Thymus (tissue), 11 donors: ENCODE measurements at regions not wholly inside any gene's neighbourhood (a gene's known extent, or its start where the extent isn't known, plus 50 kb on each side); places are given as distances from the start of the nearest gene placed in this dataset.

Experiments
- DNase-seq, 9 donors: peaks; one replicate each; pipeline ENCODE4 v3.0.0-alpha.2; 2013; ENCODE audit warnings: low spot score in 9 of 9, low read depth in 6 of 9, missing footprints in 1 of 9
- H3K27ac ChIP-seq, 2 donors: one replicate each; pipeline ENCODE4 v1.5.1; 2013; ENCODE audit warnings: control low read depth in 1 of 2, low read depth in 1 of 2, low read length in 1 of 2, mild to moderate bottlenecking in 1 of 2, moderate library complexity in 1 of 2
- H3K27me3 ChIP-seq, 2 donors: one replicate each; pipeline ENCODE4 v1.5.1; 2013; ENCODE audit warnings: low read length in 1 of 2; ENCODE audit not compliant: control insufficient read depth in 2 of 2, insufficient read depth in 1 of 2
- H3K36me3 ChIP-seq, 2 donors: one replicate each; pipeline ENCODE4 v1.5.1; 2013; ENCODE audit warnings: low read length in 1 of 2, mild to moderate bottlenecking in 1 of 2, moderate library complexity in 1 of 2; ENCODE audit not compliant: control insufficient read depth in 2 of 2, insufficient read depth in 2 of 2
- H3K4me1 ChIP-seq, 2 donors: one replicate each; pipeline ENCODE4 v1.5.1; 2013; ENCODE audit warnings: low read length in 2 of 2; ENCODE audit not compliant: control insufficient read depth in 2 of 2, insufficient read depth in 2 of 2
- H3K4me3 ChIP-seq, 2 donors: one replicate each; pipeline ENCODE4 v1.5.1; 2013; ENCODE audit warnings: low read length in 2 of 2, control low read depth in 1 of 2, mild to moderate bottlenecking in 1 of 2
- H3K9me3 ChIP-seq, 2 donors: one replicate each; pipeline ENCODE4 v1.5.1; 2013; ENCODE audit warnings: low read length in 1 of 2, mild to moderate bottlenecking in 1 of 2; ENCODE audit not compliant: control insufficient read depth in 2 of 2, insufficient read depth in 1 of 2
- WGBS: extraction: QIAGEN DNeasy Blood & Tissue Kit; methylation state at CpG from one replicate; pipeline ENCODE4 v1.1.7; 2013; 5-methylcytosine and 5-hydroxymethylcytosine counted together
- donor health status: healthy.

- DNase-seq: no peak
- no peaks in the 10 kb centered on the region for H3K27me3 ChIP-seq
- H3K27ac ChIP-seq: no peak overlapping the region
- no peaks in the 10 kb centered on the region for H3K4me1 ChIP-seq
- no peaks in the 10 kb centered on the region for H3K9me3 ChIP-seq
- H3K4me3 ChIP-seq: no peak overlapping the region
- H3K36me3 ChIP-seq: no peaks in the 10 kb centered on the region
Measured at GRCh38 chr4:105042451-105042850, 104.2 kb upstream of the TET2 start.

- no peak overlapping the region for H3K4me3 ChIP-seq
- no peaks in the 10 kb centered on the region for H3K27me3 ChIP-seq
- H3K36me3 ChIP-seq: no peaks in the 10 kb centered on the region
- no peak overlapping the region for H3K27ac ChIP-seq
- H3K9me3 ChIP-seq: peaks cover 0 to 6% of the 10 kb centered on the region in 2 donors
- 88% methylated on average over 2 of the region's 2 CpGs for WGBS
- no peak for DNase-seq
- H3K4me1 ChIP-seq: no peaks in the 10 kb centered on the region
Measured at GRCh38 chr4:105050896-105051295, 95.8 kb upstream of the TET2 start.

GRCh38 chr4:105057370-105058105 is 89.1 kb upstream of the TET2 start:
- H3K4me1 ChIP-seq: no peaks in the 10 kb centered on the region
- WGBS: 85% methylated on average over 5 of the region's 5 CpGs

GRCh38 chr4:105058177-105058812 is 88.4 kb upstream of the TET2 start:
- H3K36me3 ChIP-seq: no peaks in the 10 kb centered on the region
- no peak overlapping the region for H3K27ac ChIP-seq
- H3K4me3 ChIP-seq: no peak overlapping the region
- H3K27me3 ChIP-seq: no peaks in the 10 kb centered on the region
- 91% methylated on average over 3 of the region's 3 CpGs for WGBS
- no peak for DNase-seq
- no peaks in the 10 kb centered on the region for H3K9me3 ChIP-seq
- H3K4me1 ChIP-seq: no peaks in the 10 kb centered on the region

More at GRCh38 chr4:105057370-105058105, 89.1 kb upstream of the TET2 start:
- Histone ChIP-seq H3K27ac (no peak overlapping the region), H3K9me3 (no peaks in the 10 kb centered on the region), H3K4me3 (no peak overlapping the region), H3K27me3 (no peaks in the 10 kb centered on the region), H3K36me3 (no peaks in the 10 kb centered on the region)
- DNase-seq: no peak

GRCh38 chr4:105059337-105059736 is 87.3 kb upstream of the TET2 start:
- no peaks in the 10 kb centered on the region for H3K4me1 ChIP-seq
- no peak overlapping the region for H3K4me3 ChIP-seq
- DNase-seq: no peak
- H3K36me3 ChIP-seq: no peaks in the 10 kb centered on the region
- H3K27ac ChIP-seq: no peak overlapping the region
- no peaks in the 10 kb centered on the region for H3K9me3 ChIP-seq
- H3K27me3 ChIP-seq: no peaks in the 10 kb centered on the region

- H3K4me3 ChIP-seq: no peak overlapping the region
- no peaks in the 10 kb centered on the region for H3K27me3 ChIP-seq
- DNase-seq: peak in 1 of 9 donors; percentile 31
- no peaks in the 10 kb centered on the region for H3K9me3 ChIP-seq
- no peaks in the 10 kb centered on the region for H3K36me3 ChIP-seq
- no peaks in the 10 kb centered on the region for H3K4me1 ChIP-seq
- H3K27ac ChIP-seq: no peak overlapping the region
- WGBS: 49% methylated on average over 1 of the region's 1 CpG
Measured at GRCh38 chr4:105060628-105061027, 86.0 kb upstream of the TET2 start.

GRCh38 chr4:105061136-105061696 is 85.5 kb upstream of the TET2 start:
- no peaks in the 10 kb centered on the region for H3K9me3 ChIP-seq
- H3K27ac ChIP-seq: peak overlapping the region in 1 of 2 donors; percentile 20
- DNase-seq: peak in 4 of 9 donors; percentile 12 to 50 (median 16)
- no peaks in the 10 kb centered on the region for H3K36me3 ChIP-seq
- WGBS: 8% methylated on average over 5 of the region's 5 CpGs
- H3K27me3 ChIP-seq: no peaks in the 10 kb centered on the region
- H3K4me1 ChIP-seq: no peaks in the 10 kb centered on the region
- H3K4me3 ChIP-seq: no peak overlapping the region

GRCh38 chr4:105061731-105062130 is 84.9 kb upstream of the TET2 start:
- Histone ChIP-seq H3K27ac (peak overlapping the region in 1 of 2 donors; percentile 18), H3K36me3 (no peaks in the 10 kb centered on the region), H3K9me3 (no peaks in the 10 kb centered on the region), H3K4me1 (no peaks in the 10 kb centered on the region), H3K27me3 (no peaks in the 10 kb centered on the region), H3K4me3 (no peak overlapping the region)
- WGBS: 32% methylated on average over 1 of the region's 1 CpG
- no peak for DNase-seq

GRCh38 chr4:105066401-105066800 is 80.3 kb upstream of the TET2 start:
- Histone ChIP-seq H3K36me3 (no peaks in the 10 kb centered on the region), H3K9me3 (no peaks in the 10 kb centered on the region), H3K4me1 (no peaks in the 10 kb centered on the region), H3K27me3 (no peaks in the 10 kb centered on the region), H3K4me3 (no peak overlapping the region), H3K27ac (no peak overlapping the region)
- no peak for DNase-seq
